ENCODE measurements at regions not wholly inside any gene's neighbourhood (a gene's known extent, or its start where the extent isn't known, plus 50 kb on each side); places are given as distances from the start of the nearest gene placed in this dataset.

GRCh38 chr4:13244444-13244843 lies 239.7 kb downstream of the RAB28 start:
- no peak for TF ChIP-seq CTCF (IDR thresholded peaks at IDR 0.05)
- H3K4me1 Mint-ChIP-seq (ENCODE audit: low read depth): no peaks in the 10 kb centered on the region
- no peaks in the 10 kb centered on the region; the same call in 1 of the 2 replicates for H3K27me3 Mint-ChIP-seq (ENCODE audit: insufficient read depth)

GRCh38 chr4:13243152-13243551 lies 241.0 kb downstream of the RAB28 start:
- no peak for TF ChIP-seq CTCF (IDR thresholded peaks at IDR 0.05)
- H3K4me1 Mint-ChIP-seq (ENCODE audit: low read depth): no peaks in the 10 kb centered on the region
- DNase-seq: no peak
- H3K27me3 Mint-ChIP-seq (ENCODE audit: insufficient read depth): no peaks in the 10 kb centered on the region; the same call in 1 of the 2 replicates
- peaks cover 22% of the 10 kb centered on the region for H3K9me3 Mint-ChIP-seq
- H3K4me3 Mint-ChIP-seq: no peak overlapping the region
- no peak overlapping the region for H3K27ac Mint-ChIP-seq
- peaks cover 12% of the 10 kb centered on the region; the same call in 1 of the 2 replicates for H3K36me3 Mint-ChIP-seq (ENCODE audit: low read depth)

More at GRCh38 chr4:13244444-13244843, 239.7 kb downstream of the RAB28 start:
- no peak overlapping the region for H3K4me3 Mint-ChIP-seq
- peaks cover 31% of the 10 kb centered on the region for H3K9me3 Mint-ChIP-seq
- no peak for DNase-seq
- peaks cover 13% of the 10 kb centered on the region; the same call in 1 of the 2 replicates for H3K36me3 Mint-ChIP-seq (ENCODE audit: low read depth)
- H3K27ac Mint-ChIP-seq: no peak overlapping the region

- no peak for DNase-seq
- H3K27ac Mint-ChIP-seq: no peak overlapping the region
- TF ChIP-seq CTCF (IDR thresholded peaks at IDR 0.05): no peak
- H3K4me1 Mint-ChIP-seq (ENCODE audit: low read depth): no peaks in the 10 kb centered on the region
- no peaks in the 10 kb centered on the region; the same call in 1 of the 2 replicates for H3K27me3 Mint-ChIP-seq (ENCODE audit: insufficient read depth)
- H3K4me3 Mint-ChIP-seq: no peak overlapping the region
- H3K9me3 Mint-ChIP-seq: peaks cover 9% of the 10 kb centered on the region
- 0 out of 2 replicates have a peak, but pooled peaks cover 5% of the 10 kb centered on the region for H3K36me3 Mint-ChIP-seq (ENCODE audit: low read depth)
These were observed 244.1 kb downstream of the RAB28 start for GRCh38 chr4:13240066-13240465.

GRCh38 chr4:13238936-13239335 lies 245.2 kb downstream of the RAB28 start:
- Mint-ChIP-seq H3K4me1 (ENCODE audit: low read depth) (no peaks in the 10 kb centered on the region), H3K36me3 (ENCODE audit: low read depth) (no peaks in the 10 kb centered on the region), H3K4me3 (no peak overlapping the region), H3K9me3 (peaks cover 4% of the 10 kb centered on the region), H3K27ac (no peak overlapping the region), H3K27me3 (ENCODE audit: insufficient read depth) (peaks cover 2% of the 10 kb centered on the region)
- DNase-seq: no peak
- no peak for TF ChIP-seq CTCF (IDR thresholded peaks at IDR 0.05)

GRCh38 chr4:13236485-13236884 lies 247.7 kb downstream of the RAB28 start:
- H3K36me3 Mint-ChIP-seq (ENCODE audit: low read depth): no peaks in the 10 kb centered on the region
- H3K4me3 Mint-ChIP-seq: no peak overlapping the region
- no peak for TF ChIP-seq CTCF (IDR thresholded peaks at IDR 0.05)
- peaks cover 2% of the 10 kb centered on the region; the same call in 1 of the 2 replicates for H3K27me3 Mint-ChIP-seq (ENCODE audit: insufficient read depth)
- DNase-seq: no peak
- H3K27ac Mint-ChIP-seq: no peak overlapping the region
- H3K9me3 Mint-ChIP-seq: peaks cover 12% of the 10 kb centered on the region
- no peaks in the 10 kb centered on the region for H3K4me1 Mint-ChIP-seq (ENCODE audit: low read depth)

GRCh38 chr4:13233755-13234154 lies 250.4 kb downstream of the RAB28 start:
- Mint-ChIP-seq H3K4me3 (no peak overlapping the region), H3K27me3 (ENCODE audit: insufficient read depth) (peaks cover 2% of the 10 kb centered on the region; the same call in 1 of the 2 replicates), H3K9me3 (peaks cover 36% of the 10 kb centered on the region), H3K4me1 (ENCODE audit: low read depth) (no peaks in the 10 kb centered on the region), H3K36me3 (ENCODE audit: low read depth) (no peaks in the 10 kb centered on the region), H3K27ac (no peak overlapping the region)
- TF ChIP-seq CTCF (IDR thresholded peaks at IDR 0.05): no peak
- DNase-seq: no peak
